ENCODE measurements at regions not wholly inside any gene's neighbourhood (a gene's known extent, or its start where the extent isn't known, plus 50 kb on each side); places are given as distances from the start of the nearest gene placed in this dataset.

DNA sequence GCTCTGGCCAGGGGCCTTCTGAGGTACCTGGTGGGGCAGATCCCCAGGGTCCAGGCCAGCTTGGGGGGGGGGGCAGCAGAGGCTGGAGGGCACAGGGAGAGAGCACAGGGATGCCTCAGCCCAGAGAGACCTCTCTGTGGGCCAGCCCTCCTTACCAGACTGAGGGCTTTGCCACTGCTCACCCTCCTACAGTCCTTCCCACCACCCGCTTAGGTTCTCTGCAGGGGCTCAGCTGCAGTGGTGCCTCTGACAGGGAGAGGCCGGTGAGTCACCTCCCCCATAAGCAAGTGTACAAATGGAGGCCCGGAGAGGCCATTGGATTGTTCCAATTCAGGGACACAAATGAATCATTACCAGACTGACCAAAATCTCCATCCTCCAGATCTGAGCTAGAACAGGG lies 68.1 kb upstream of the LMO1 start:
- H3K79me2 ChIP-seq (replicated peaks; ENCODE audit: insufficient read depth, low read length): no peaks in the 10 kb centered on the region
- no peak overlapping the region for H3K4me2 ChIP-seq (ENCODE audit: low read length)
- H3F3A ChIP-seq (ENCODE audit: insufficient read depth, low read length, poor library complexity, severe bottlenecking): no peaks in the 10 kb centered on the region
- no peaks in the 10 kb centered on the region for H4K20me1 ChIP-seq (ENCODE audit: insufficient read depth)
- H3K27ac ChIP-seq (ENCODE audit: low read length): no peak overlapping the region
- H3K9me2 ChIP-seq (ENCODE audit: insufficient read depth, low read length): no peaks in the 10 kb centered on the region
- H3K27me3 ChIP-seq (ENCODE audit: insufficient read depth, low read depth, low read length): no peaks in the 10 kb centered on the region
- no peaks in the 10 kb centered on the region for H3K36me3 ChIP-seq (ENCODE audit: insufficient read depth, low read length)
- no peak overlapping the region for H3K9ac ChIP-seq (ENCODE audit: low read length)
- no peaks in the 10 kb centered on the region for H3K9me3 ChIP-seq (ENCODE audit: low read length)
- TF ChIP-seq MXI1 (conservative IDR thresholded peaks at IDR 0.05; ENCODE audit: poor library complexity, severe bottlenecking): no peak
- TF ChIP-seq RAD21 (conservative IDR thresholded peaks at IDR 0.05): no peak
- TF ChIP-seq, protein P1, sequence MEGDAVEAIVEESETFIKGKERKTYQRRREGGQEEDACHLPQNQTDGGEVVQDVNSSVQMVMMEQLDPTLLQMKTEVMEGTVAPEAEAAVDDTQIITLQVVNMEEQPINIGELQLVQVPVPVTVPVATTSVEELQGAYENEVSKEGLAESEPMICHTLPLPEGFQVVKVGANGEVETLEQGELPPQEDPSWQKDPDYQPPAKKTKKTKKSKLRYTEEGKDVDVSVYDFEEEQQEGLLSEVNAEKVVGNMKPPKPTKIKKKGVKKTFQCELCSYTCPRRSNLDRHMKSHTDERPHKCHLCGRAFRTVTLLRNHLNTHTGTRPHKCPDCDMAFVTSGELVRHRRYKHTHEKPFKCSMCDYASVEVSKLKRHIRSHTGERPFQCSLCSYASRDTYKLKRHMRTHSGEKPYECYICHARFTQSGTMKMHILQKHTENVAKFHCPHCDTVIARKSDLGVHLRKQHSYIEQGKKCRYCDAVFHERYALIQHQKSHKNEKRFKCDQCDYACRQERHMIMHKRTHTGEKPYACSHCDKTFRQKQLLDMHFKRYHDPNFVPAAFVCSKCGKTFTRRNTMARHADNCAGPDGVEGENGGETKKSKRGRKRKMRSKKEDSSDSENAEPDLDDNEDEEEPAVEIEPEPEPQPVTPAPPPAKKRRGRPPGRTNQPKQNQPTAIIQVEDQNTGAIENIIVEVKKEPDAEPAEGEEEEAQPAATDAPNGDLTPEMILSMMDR (IDR thresholded peaks at IDR 0.05; ENCODE audit: poor library complexity, severe bottlenecking): no peak
- TF ChIP-seq SMC3 (conservative IDR thresholded peaks at IDR 0.05; ENCODE audit: poor library complexity): no peak
- TF ChIP-seq POLR2AphosphoS5 (IDR thresholded peaks at IDR 0.05): no peak
- no peak for TF ChIP-seq TAF1 (IDR thresholded peaks at IDR 0.05; ENCODE audit: low read depth)
- no peak for TF ChIP-seq EZH2 (IDR thresholded peaks at IDR 0.05; ENCODE audit: borderline replicate concordance, insufficient read depth, low read length, poor library complexity, severe bottlenecking)
- TF ChIP-seq, protein P2, sequence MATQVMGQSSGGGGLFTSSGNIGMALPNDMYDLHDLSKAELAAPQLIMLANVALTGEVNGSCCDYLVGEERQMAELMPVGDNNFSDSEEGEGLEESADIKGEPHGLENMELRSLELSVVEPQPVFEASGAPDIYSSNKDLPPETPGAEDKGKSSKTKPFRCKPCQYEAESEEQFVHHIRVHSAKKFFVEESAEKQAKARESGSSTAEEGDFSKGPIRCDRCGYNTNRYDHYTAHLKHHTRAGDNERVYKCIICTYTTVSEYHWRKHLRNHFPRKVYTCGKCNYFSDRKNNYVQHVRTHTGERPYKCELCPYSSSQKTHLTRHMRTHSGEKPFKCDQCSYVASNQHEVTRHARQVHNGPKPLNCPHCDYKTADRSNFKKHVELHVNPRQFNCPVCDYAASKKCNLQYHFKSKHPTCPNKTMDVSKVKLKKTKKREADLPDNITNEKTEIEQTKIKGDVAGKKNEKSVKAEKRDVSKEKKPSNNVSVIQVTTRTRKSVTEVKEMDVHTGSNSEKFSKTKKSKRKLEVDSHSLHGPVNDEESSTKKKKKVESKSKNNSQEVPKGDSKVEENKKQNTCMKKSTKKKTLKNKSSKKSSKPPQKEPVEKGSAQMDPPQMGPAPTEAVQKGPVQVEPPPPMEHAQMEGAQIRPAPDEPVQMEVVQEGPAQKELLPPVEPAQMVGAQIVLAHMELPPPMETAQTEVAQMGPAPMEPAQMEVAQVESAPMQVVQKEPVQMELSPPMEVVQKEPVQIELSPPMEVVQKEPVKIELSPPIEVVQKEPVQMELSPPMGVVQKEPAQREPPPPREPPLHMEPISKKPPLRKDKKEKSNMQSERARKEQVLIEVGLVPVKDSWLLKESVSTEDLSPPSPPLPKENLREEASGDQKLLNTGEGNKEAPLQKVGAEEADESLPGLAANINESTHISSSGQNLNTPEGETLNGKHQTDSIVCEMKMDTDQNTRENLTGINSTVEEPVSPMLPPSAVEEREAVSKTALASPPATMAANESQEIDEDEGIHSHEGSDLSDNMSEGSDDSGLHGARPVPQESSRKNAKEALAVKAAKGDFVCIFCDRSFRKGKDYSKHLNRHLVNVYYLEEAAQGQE (IDR thresholded peaks at IDR 0.05; ENCODE audit: borderline replicate concordance): no peak
- no peak for TF ChIP-seq EP300 (conservative IDR thresholded peaks at IDR 0.05; ENCODE audit: poor library complexity, severe bottlenecking)
- H2AFZ ChIP-seq (ENCODE audit: low read depth, low read length): no peak overlapping the region
- no peak overlapping the region for H3K4me3 ChIP-seq (ENCODE audit: low read length)

DNA sequence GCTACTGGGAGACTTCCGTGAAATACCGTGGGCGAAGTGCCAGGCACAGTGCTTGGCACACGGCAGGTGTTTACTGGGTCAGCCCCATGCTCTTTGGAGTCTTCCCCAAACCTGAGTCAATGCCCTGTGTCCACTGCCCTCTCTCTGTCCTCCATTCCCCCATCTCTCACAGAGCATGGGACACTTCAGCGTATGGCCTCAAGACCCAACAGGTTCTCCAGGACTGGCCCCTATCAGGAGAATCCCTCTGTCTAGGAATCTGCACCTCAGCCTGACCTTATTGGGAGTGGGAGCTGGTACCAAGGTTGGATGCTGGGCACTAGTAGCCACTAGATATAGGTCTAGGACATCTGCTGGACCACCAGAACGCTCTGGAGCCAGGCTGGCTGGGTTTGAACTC lies 67.2 kb upstream of the LMO1 start:
- H3K4me2 ChIP-seq (ENCODE audit: low read length): no peak overlapping the region
- H3K36me3 ChIP-seq (ENCODE audit: insufficient read depth, low read length): no peaks in the 10 kb centered on the region
- no peak overlapping the region for H3K4me3 ChIP-seq (ENCODE audit: low read length)
- no peaks in the 10 kb centered on the region for H3K27me3 ChIP-seq (ENCODE audit: insufficient read depth, low read depth, low read length)
- H3K9ac ChIP-seq (ENCODE audit: low read length): no peak overlapping the region
- H2AFZ ChIP-seq (ENCODE audit: low read depth, low read length): no peak overlapping the region
- H3K79me2 ChIP-seq (replicated peaks; ENCODE audit: insufficient read depth, low read length): no peaks in the 10 kb centered on the region
- no peak overlapping the region for H3K27ac ChIP-seq (ENCODE audit: low read length)
- H3K9me3 ChIP-seq (ENCODE audit: low read length): no peaks in the 10 kb centered on the region
- H4K20me1 ChIP-seq (ENCODE audit: insufficient read depth): no peaks in the 10 kb centered on the region
- no peaks in the 10 kb centered on the region for H3K9me2 ChIP-seq (ENCODE audit: insufficient read depth, low read length)
- H3F3A ChIP-seq (ENCODE audit: insufficient read depth, low read length, poor library complexity, severe bottlenecking): no peaks in the 10 kb centered on the region
- TF ChIP-seq, protein P1 (IDR thresholded peaks at IDR 0.05; ENCODE audit: poor library complexity, severe bottlenecking): no peak
- no peak for TF ChIP-seq POLR2AphosphoS5 (IDR thresholded peaks at IDR 0.05)
- no peak for TF ChIP-seq RAD21 (conservative IDR thresholded peaks at IDR 0.05)
- TF ChIP-seq, protein P2 (IDR thresholded peaks at IDR 0.05; ENCODE audit: borderline replicate concordance): no peak
- no peak for TF ChIP-seq EZH2 (IDR thresholded peaks at IDR 0.05; ENCODE audit: borderline replicate concordance, insufficient read depth, low read length, poor library complexity, severe bottlenecking)
- TF ChIP-seq SMC3 (conservative IDR thresholded peaks at IDR 0.05; ENCODE audit: poor library complexity): no peak
- no peak for TF ChIP-seq MXI1 (conservative IDR thresholded peaks at IDR 0.05; ENCODE audit: poor library complexity, severe bottlenecking)
- no peak for TF ChIP-seq EP300 (conservative IDR thresholded peaks at IDR 0.05; ENCODE audit: poor library complexity, severe bottlenecking)
- TF ChIP-seq TAF1 (IDR thresholded peaks at IDR 0.05; ENCODE audit: low read depth): no peak
